Body of pancreas (tissue), 4 donors: ENCODE measurements at regions not wholly inside any gene's neighbourhood (a gene's known extent, or its start where the extent isn't known, plus 50 kb on each side); places are given as distances from the start of the nearest gene placed in this dataset.

ENCODE experiments used
- ATAC-seq: fragments of 150-250 bp; one replicate; pipeline ENCODE4 v1.9.1; 2016
- DNase-seq, 4 donors: peaks; one replicate each; pipeline ENCODE4 v3.0.0-alpha.2; 2019
- H3K27ac ChIP-seq, 4 donors: fragments of 200-600 bp; sonication (generic); 1 replicate in 3 of 4; 2 replicates in 1 of 4; pipeline versions ENCODE4 v1.5.1 to v1.6.1; 2016 to 2019; ENCODE audit warnings: mild to moderate bottlenecking in 1 of 4, mixed read lengths in 1 of 4, moderate library complexity in 1 of 4
- H3K27me3 ChIP-seq, 2 donors: fragments of 200-600 bp; sonication (generic); one replicate each; pipeline ENCODE4 v1.6.0; 2016; ENCODE audit warnings: mild to moderate bottlenecking in 1 of 2
- H3K36me3 ChIP-seq, 2 donors: fragments of 200-600 bp; sonication (generic); replicated peaks in 1 of 2; 2 replicates each; pipeline ENCODE4 v1.5.1; 2016; ENCODE audit warnings: low read depth in 2 of 2; ENCODE audit not compliant: insufficient read depth in 1 of 2
- H3K4me1 ChIP-seq: fragments of 200-600 bp; sonication (generic); one replicate; pipeline ENCODE4 v1.6.0; 2016
- H3K4me3 ChIP-seq, 2 donors: fragments of 200-600 bp; sonication (generic); 1 replicate in 1 of 2; 2 replicates in 1 of 2; pipeline ENCODE4 v1.5.1; 2016 to 2019
- H3K9me3 ChIP-seq, 3 donors: fragments of 200-600 bp; sonication (generic); 1 replicate in 2 of 3; 2 replicates in 1 of 3; pipeline ENCODE4 v1.5.1; 2016
- POLR2A ChIP-seq, 3 donors: fragments of 450-650 bp; IDR thresholded peaks; one replicate each; pipeline ENCODE4 v1.6.1; 2016; ENCODE audit warnings: antibody characterized with exemption in 3 of 3, mild to moderate bottlenecking in 2 of 3
- WGBS, 2 donors: methylation state at CpG; one replicate each; pipeline ENCODE4 v1.1.5; 2017; 5-methylcytosine and 5-hydroxymethylcytosine counted together
- intact Hi-C: fragments of 100-400 bp; cut with DNase I; formaldehyde crosslinking; loops from one replicate; pipeline ENCODE4 v1.15.1; 2023
- TF ChIP-seq, protein P1 (sequence below), 7 experiments: fragments of 450-650 bp in 4 of 7; fragments of 200-600 bp in 3 of 7; sonication (generic) in 3 of 7; IDR thresholded peaks; one replicate each; pipeline ENCODE4 v1.5.1; 2016 to 2019; ENCODE audit warnings: antibody characterized with exemption in 7 of 7

DNA sequence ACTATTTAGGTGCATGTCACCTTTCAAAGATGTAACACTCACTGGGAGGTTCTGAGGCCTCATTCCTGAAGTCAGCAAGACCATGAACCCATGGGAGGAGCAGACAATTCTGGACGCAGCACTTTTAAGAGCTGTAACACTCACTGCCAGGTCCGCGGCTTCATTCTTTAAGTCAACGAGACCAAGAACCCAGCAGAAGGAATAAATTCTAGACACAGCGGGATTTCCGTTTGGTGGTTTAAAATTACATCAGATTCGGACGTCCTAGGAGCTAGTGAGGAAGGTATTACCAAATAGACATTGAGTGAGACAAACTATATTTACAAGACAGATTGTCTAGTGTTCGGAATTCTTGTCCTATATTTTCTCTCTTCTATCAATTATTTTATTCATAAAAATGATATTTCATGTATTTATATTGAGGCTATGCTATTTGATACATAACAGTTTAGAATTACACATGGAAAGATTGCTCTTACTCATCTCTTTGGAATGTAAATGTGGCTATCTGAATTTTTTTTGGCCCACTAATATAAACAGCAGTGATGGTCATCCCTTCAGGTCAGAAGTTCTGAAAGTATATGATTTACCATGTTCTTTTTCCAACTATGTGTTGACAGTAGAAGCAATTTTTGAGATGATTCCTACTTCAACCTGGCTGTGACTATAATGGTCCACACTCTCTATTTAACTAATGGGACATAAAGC, 1973.0 kb upstream of the FLRT2 start:
- TF ChIP-seq, protein P1, sequence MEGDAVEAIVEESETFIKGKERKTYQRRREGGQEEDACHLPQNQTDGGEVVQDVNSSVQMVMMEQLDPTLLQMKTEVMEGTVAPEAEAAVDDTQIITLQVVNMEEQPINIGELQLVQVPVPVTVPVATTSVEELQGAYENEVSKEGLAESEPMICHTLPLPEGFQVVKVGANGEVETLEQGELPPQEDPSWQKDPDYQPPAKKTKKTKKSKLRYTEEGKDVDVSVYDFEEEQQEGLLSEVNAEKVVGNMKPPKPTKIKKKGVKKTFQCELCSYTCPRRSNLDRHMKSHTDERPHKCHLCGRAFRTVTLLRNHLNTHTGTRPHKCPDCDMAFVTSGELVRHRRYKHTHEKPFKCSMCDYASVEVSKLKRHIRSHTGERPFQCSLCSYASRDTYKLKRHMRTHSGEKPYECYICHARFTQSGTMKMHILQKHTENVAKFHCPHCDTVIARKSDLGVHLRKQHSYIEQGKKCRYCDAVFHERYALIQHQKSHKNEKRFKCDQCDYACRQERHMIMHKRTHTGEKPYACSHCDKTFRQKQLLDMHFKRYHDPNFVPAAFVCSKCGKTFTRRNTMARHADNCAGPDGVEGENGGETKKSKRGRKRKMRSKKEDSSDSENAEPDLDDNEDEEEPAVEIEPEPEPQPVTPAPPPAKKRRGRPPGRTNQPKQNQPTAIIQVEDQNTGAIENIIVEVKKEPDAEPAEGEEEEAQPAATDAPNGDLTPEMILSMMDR (IDR thresholded peaks at IDR 0.05) = no peak
- no peak for TF ChIP-seq POLR2A (IDR thresholded peaks at IDR 0.05)
- Histone ChIP-seq H3K27ac (no peak overlapping the region), H3K36me3 (no peaks in the 10 kb centered on the region), H3K9me3 (no peaks in the 10 kb centered on the region), H3K4me3 (no peak overlapping the region), H3K27me3 (no peaks in the 10 kb centered on the region), H3K4me1 (no peaks in the 10 kb centered on the region)
- intact Hi-C loops = no loop called here
- WGBS, 2 donors = 91 to 92% methylated on average over 9 of the region's 9 CpGs
- no peak for ATAC-seq
- DNase-seq = no peak

DNA sequence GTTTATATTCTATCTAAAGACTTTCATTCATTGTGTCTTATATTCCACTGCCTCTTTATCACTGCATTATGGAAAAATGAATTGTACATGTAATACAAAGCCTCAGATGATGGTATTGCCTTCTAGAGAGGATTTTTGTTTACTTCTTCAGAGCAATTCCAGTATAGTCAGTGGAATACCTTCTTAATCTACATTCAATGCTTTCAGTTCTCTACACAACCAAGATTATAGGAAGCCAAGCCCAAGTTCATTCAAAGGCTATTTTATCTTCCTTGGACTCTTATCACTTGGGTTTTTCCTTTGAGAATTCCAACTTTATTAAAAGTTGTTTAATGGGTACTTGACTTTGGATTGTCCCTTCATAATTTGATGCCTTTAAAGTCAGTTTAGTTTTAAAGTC, 1971.0 kb upstream of the FLRT2 start:
- Histone ChIP-seq H3K4me3 (no peak overlapping the region), H3K4me1 (no peaks in the 10 kb centered on the region), H3K9me3 (no peaks in the 10 kb centered on the region), H3K27ac (no peak overlapping the region), H3K36me3 (no peaks in the 10 kb centered on the region), H3K27me3 (no peaks in the 10 kb centered on the region)
- no peak for TF ChIP-seq POLR2A (IDR thresholded peaks at IDR 0.05)
- TF ChIP-seq, protein P1 (IDR thresholded peaks at IDR 0.05) = no peak
- ATAC-seq (no peak), DNase-seq (no peak)
- intact Hi-C loops = no loop called here

DNA sequence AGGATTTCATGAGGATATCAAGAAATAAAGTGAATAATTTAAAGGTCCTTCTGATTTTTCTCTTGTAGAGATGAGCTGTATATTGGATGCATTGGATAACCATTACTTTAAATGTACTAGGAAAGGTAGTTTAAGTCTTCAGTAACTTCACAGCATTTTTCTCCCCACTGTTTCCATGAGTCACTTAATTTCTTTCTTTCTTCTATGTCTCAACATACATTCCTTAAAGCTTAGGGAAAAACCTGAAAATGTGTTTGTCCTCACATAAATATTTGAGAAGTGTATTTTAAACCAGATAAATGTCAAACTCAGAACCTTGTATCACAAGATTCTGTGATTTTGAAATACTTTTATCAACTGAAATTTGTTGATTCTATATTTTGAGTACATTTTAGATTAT, 1970.2 kb upstream of the FLRT2 start:
- Histone ChIP-seq H3K27ac (no peak overlapping the region), H3K36me3 (no peaks in the 10 kb centered on the region), H3K4me1 (no peaks in the 10 kb centered on the region), H3K27me3 (no peaks in the 10 kb centered on the region), H3K9me3 (no peaks in the 10 kb centered on the region), H3K4me3 (no peak overlapping the region)
- intact Hi-C loops = no loop called here
- DNase-seq = no peak
- no peak for TF ChIP-seq POLR2A (IDR thresholded peaks at IDR 0.05)
- TF ChIP-seq, protein P1 (IDR thresholded peaks at IDR 0.05) = no peak
- ATAC-seq = no peak

DNA sequence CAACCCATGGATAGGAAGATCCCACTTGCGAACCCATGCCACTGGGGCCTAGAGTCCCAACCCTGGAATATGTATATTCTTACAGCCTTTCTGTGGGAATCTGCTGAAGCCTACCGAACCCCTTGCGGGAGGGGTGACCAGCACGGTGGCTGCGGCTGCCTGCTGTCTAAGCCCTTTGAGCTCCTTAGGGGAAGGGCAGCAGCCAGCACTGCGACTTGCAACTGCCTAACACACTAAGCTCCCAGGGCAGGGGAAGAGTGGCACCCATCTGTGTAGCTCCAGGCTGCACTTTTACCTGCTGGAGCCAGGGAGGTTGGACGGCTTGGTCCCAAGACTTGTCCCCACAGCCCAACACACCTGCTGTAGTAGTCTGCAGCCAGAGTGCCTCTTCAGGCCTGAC, 1968.7 kb upstream of the FLRT2 start:
- H3K36me3 ChIP-seq = no peaks in the 10 kb centered on the region
- H3K4me1 ChIP-seq = no peaks in the 10 kb centered on the region
- DNase-seq (no peak), ATAC-seq (no peak)
- TF ChIP-seq, protein P1 (IDR thresholded peaks at IDR 0.05) = no peak
- TF ChIP-seq POLR2A (IDR thresholded peaks at IDR 0.05) = no peak
- WGBS, 2 donors = 78 to 94% methylated on average over 5 to 7 of the region's 7 CpGs
- H3K27ac ChIP-seq = no peak overlapping the region
- H3K9me3 ChIP-seq = no peaks in the 10 kb centered on the region
- H3K4me3 ChIP-seq = no peak overlapping the region
- no peaks in the 10 kb centered on the region for H3K27me3 ChIP-seq
- intact Hi-C loops = no loop called here

DNA sequence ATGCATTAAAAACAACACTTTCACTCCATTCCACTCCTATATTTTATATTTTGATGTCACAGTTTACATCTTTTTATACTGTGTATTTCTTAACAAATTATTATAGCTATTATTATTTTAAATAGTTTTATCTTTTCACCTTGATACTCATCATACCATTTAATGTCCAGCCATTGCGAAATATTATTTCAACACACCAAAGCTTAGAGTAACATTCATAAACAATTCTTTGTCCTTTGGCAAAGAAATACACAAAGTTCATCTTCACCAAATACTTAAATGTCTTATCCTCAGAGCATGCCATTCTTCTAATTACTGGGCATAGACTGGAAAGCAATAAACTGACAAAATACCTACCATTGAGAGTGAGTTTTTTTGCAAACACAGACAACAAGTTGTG, 1963.4 kb upstream of the FLRT2 start:
- Histone ChIP-seq H3K9me3 (no peaks in the 10 kb centered on the region), H3K36me3 (no peaks in the 10 kb centered on the region), H3K27ac (no peak overlapping the region), H3K27me3 (no peaks in the 10 kb centered on the region), H3K4me3 (no peak overlapping the region), H3K4me1 (no peaks in the 10 kb centered on the region)
- intact Hi-C loops = no loop called here
- TF ChIP-seq, protein P1 (IDR thresholded peaks at IDR 0.05) = no peak
- TF ChIP-seq POLR2A (IDR thresholded peaks at IDR 0.05) = no peak
- DNase-seq = no peak
- 89 to 94% methylated on average over 1 of the region's 1 CpG for WGBS, 2 donors
- no peak for ATAC-seq
